Panc1 (cell line): ENCODE measurements at regions not wholly inside any gene's neighbourhood (a gene's known extent, or its start where the extent isn't known, plus 50 kb on each side); places are given as distances from the start of the nearest gene placed in this dataset.

Source experiments
- ATAC-seq: fragments of 200-7000 bp; cut with Tn5 transposase; 2 replicates; pipeline ENCODE4 v1.9.1; 2020; ENCODE audit warnings: mild to moderate bottlenecking, moderate library complexity
- BruUV-seq: library from RNA; stranded (reverse); fragments of 400-500 nt; replicated peaks from 2 replicates; lab custom pipeline; 2021; lab: Mats Ljungman, UMichigan
- CTCF ChIA-PET: fragments of 300-600 bp; sonication (Branson Sonifier 250); formaldehyde crosslinking; loops from one replicate; lab custom pipeline; 2022; ENCODE audit warnings: antibody characterized with exemption; lab: Charles Lee
- POLR2A ChIA-PET: fragments of 300-600 bp; sonication (Branson Sonifier 250); formaldehyde crosslinking; loops from one replicate; lab custom pipeline; 2022; ENCODE audit warnings: antibody characterized with exemption; lab: Charles Lee
- DNase-seq: peaks from one replicate; pipeline ENCODE4 v3.0.0-alpha.2; 2010; ENCODE audit warnings: low read depth, low spot score
- H3K27ac ChIP-seq: 2 replicates; pipeline ENCODE4 v1.5.1; 2011; ENCODE audit warnings: mild to moderate bottlenecking, low read length, inconsistent platforms
- H3K27me3 ChIP-seq: fragments of 200-500 bp; sonication (Bioruptor generic); 2 replicates; pipeline ENCODE4 v1.6.0; 2014; ENCODE audit warnings: low read length, inconsistent platforms; ENCODE audit not compliant: control insufficient read depth, insufficient read depth
- H3K36me3 ChIP-seq: fragments of 200-500 bp; sonication (Bioruptor generic); 2 replicates; pipeline ENCODE4 v1.5.1; 2014; ENCODE audit warnings: inconsistent platforms, mild to moderate bottlenecking, low read length, moderate library complexity; ENCODE audit not compliant: control insufficient read depth, insufficient read depth
- H3K4me1 ChIP-seq: 2 replicates; pipeline ENCODE4 v1.5.1; 2011; ENCODE audit warnings: inconsistent platforms, mild to moderate bottlenecking, low read length, moderate library complexity; ENCODE audit not compliant: control insufficient read depth, insufficient read depth
- H3K4me3 ChIP-seq, 2 experiments: 2 replicates each; pipeline ENCODE4 v1.5.1; 2011 to 2012; ENCODE audit warnings: low read depth in 2 of 2, low read length in 2 of 2, mild to moderate bottlenecking in 2 of 2, inconsistent platforms in 1 of 2, moderate library complexity in 1 of 2
- H3K9me3 ChIP-seq: fragments of 200-500 bp; sonication (Bioruptor generic); 2 replicates; pipeline ENCODE4 v1.5.1; 2014; ENCODE audit warnings: low read depth, mild to moderate bottlenecking, inconsistent platforms, low read length, moderate library complexity; ENCODE audit not compliant: control insufficient read depth, insufficient read depth
- POLR2AphosphoS5 ChIP-seq: IDR thresholded peaks from 2 replicates; pipeline ENCODE4 v1.6.1; 2012; ENCODE audit warnings: mild to moderate bottlenecking, low read depth, low read length, moderate library complexity
- SIN3A ChIP-seq: IDR thresholded peaks from 2 replicates; pipeline ENCODE4 v1.6.1; 2012; ENCODE audit warnings: low read depth, mild to moderate bottlenecking, low read length, moderate library complexity, borderline replicate concordance; ENCODE audit not compliant: insufficient read depth
- TCF7L2 ChIP-seq: IDR thresholded peaks from 2 replicates; pipeline ENCODE4 v1.6.1; 2011; ENCODE audit warnings: mild to moderate bottlenecking, low read depth, low read length, inconsistent platforms
- in situ Hi-C: cut with HindIII; loops from 2 replicates; pipeline ENCODE4 v1.10.0; 2016; ENCODE audit warnings: low sequenced_read_pairs, low pct_unique_long_range_greater_than_20kb
- intact Hi-C: fragments of 100-400 bp; cut with micrococcal nuclease; formaldehyde crosslinking; loops from one replicate; pipeline ENCODE4 v1.10.0; 2022; ENCODE audit not compliant: unreplicated experiment
- TF ChIP-seq, protein P1 (sequence below): fragments of 450-650 bp; IDR thresholded peaks from 2 replicates; pipeline ENCODE4 v1.5.1; 2017; ENCODE audit warnings: mild to moderate bottlenecking
- TF ChIP-seq, protein P2 (sequence below), 2 experiments: IDR thresholded peaks; 2 replicates each; pipeline ENCODE4 v1.6.1; 2011 to 2012; ENCODE audit warnings: low read depth in 2 of 2, control low read depth in 1 of 2, low read length in 1 of 2, mild to moderate bottlenecking in 1 of 2, moderate library complexity in 1 of 2; ENCODE audit not compliant: insufficient read depth in 1 of 2

DNA sequence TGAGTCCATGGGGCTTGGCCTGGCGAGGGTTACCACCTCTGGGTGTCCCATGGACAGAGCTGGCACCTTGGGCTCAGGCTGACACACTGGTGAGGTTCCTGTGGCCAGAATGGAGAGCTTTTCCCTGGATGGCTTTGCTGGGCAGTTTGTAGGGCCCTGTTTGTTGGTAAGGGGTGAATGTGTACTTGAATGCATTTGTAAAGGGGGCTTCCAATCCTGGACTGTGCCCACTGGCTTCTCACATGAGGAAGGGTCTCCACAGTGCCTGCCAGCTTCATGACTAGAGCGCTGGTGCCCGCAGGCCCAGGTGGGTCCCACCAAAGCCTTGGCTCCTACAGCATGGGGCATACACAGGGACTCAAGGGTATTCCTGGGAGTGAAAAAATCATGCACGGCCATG is 103.5 kb upstream of the SIX2 start:
- in situ Hi-C loops: no loop called here

DNA sequence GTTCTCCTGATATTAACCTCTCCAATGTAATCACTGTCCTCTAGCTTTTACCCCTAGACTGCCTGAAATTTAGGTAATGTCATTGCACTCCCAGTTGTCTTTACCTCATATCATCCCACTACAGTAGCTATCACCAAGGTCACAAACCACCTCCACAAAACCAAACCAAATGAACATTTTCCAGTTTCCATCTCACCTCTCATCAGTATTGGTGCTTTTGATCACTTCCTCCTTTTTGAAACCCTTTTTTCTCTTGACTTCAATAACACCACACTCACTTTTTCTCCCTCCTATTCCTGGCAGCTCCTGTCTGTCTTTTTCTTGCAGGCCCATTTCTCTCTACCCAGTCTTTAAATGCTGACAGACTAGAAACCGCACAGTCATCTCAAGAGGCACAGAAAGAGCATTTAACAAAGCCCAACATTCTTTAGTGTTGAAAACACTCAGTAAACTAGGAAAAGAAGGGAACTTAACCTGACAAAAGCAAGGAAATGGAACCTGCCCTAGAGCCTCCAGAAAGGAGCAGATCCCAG is 95.9 kb upstream of the SIX2 start:
- DNase-seq (no peak), ATAC-seq (no peak)
- TF ChIP-seq, protein P1, sequence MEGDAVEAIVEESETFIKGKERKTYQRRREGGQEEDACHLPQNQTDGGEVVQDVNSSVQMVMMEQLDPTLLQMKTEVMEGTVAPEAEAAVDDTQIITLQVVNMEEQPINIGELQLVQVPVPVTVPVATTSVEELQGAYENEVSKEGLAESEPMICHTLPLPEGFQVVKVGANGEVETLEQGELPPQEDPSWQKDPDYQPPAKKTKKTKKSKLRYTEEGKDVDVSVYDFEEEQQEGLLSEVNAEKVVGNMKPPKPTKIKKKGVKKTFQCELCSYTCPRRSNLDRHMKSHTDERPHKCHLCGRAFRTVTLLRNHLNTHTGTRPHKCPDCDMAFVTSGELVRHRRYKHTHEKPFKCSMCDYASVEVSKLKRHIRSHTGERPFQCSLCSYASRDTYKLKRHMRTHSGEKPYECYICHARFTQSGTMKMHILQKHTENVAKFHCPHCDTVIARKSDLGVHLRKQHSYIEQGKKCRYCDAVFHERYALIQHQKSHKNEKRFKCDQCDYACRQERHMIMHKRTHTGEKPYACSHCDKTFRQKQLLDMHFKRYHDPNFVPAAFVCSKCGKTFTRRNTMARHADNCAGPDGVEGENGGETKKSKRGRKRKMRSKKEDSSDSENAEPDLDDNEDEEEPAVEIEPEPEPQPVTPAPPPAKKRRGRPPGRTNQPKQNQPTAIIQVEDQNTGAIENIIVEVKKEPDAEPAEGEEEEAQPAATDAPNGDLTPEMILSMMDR: no peak
- TF ChIP-seq, protein P2, sequence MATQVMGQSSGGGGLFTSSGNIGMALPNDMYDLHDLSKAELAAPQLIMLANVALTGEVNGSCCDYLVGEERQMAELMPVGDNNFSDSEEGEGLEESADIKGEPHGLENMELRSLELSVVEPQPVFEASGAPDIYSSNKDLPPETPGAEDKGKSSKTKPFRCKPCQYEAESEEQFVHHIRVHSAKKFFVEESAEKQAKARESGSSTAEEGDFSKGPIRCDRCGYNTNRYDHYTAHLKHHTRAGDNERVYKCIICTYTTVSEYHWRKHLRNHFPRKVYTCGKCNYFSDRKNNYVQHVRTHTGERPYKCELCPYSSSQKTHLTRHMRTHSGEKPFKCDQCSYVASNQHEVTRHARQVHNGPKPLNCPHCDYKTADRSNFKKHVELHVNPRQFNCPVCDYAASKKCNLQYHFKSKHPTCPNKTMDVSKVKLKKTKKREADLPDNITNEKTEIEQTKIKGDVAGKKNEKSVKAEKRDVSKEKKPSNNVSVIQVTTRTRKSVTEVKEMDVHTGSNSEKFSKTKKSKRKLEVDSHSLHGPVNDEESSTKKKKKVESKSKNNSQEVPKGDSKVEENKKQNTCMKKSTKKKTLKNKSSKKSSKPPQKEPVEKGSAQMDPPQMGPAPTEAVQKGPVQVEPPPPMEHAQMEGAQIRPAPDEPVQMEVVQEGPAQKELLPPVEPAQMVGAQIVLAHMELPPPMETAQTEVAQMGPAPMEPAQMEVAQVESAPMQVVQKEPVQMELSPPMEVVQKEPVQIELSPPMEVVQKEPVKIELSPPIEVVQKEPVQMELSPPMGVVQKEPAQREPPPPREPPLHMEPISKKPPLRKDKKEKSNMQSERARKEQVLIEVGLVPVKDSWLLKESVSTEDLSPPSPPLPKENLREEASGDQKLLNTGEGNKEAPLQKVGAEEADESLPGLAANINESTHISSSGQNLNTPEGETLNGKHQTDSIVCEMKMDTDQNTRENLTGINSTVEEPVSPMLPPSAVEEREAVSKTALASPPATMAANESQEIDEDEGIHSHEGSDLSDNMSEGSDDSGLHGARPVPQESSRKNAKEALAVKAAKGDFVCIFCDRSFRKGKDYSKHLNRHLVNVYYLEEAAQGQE (IDR thresholded peaks at IDR 0.05; ENCODE audit: insufficient read depth in 1 of 2, low read depth in 2 of 2, low read length in 1 of 2): no peak
- no peak for TF ChIP-seq SIN3A
- TF ChIP-seq POLR2AphosphoS5: no peak
- TF ChIP-seq TCF7L2: no peak
- no peaks in the 10 kb centered on the region for H3K4me1 ChIP-seq
- H3K27me3 ChIP-seq: peaks cover 12% of the 10 kb centered on the region; the same call in 1 of the 2 replicates
- H3K4me3 ChIP-seq: no peak overlapping the region
- no peaks in the 10 kb centered on the region for H3K36me3 ChIP-seq
- BruUV-seq: no TSS peak
- ChIA-PET CTCF (no interaction called here), POLR2A (interaction anchor here (0.7 kb wide), 1 partner anchor 832 kb away, joined by 3 read pairs; no protein-coding TSS in a partner anchor)
- intact Hi-C loops (no loop called here), in situ Hi-C loops (no loop called here)
- H3K9me3 ChIP-seq: no peaks in the 10 kb centered on the region
- no peak overlapping the region for H3K27ac ChIP-seq

More for the DNA sequence above, 103.5 kb upstream of the SIX2 start:
- Histone ChIP-seq H3K9me3 (no peaks in the 10 kb centered on the region), H3K36me3 (no peaks in the 10 kb centered on the region), H3K4me3 (no peak overlapping the region), H3K27ac (no peak overlapping the region), H3K4me1 (no peaks in the 10 kb centered on the region), H3K27me3 (no peaks in the 10 kb centered on the region; the same call in 1 of the 2 replicates)
- ChIA-PET POLR2A (no interaction called here), CTCF (no interaction called here)
- intact Hi-C loops: no loop called here
- TF ChIP-seq TCF7L2 (no peak), SIN3A (no peak), POLR2AphosphoS5 (no peak)
- TF ChIP-seq, protein P2 (IDR thresholded peaks at IDR 0.05; ENCODE audit: insufficient read depth in 1 of 2, low read depth in 2 of 2, low read length in 1 of 2): no peak
- TF ChIP-seq, protein P1: no peak
- DNase-seq (no peak), ATAC-seq (no peak)
- no TSS peak for BruUV-seq
